SIG-M5 treated with dmso at 0.1 percent for 504 hours (cell line): ENCODE measurements at regions not wholly inside any gene's neighbourhood (a gene's known extent, or its start where the extent isn't known, plus 50 kb on each side); places are given as distances from the start of the nearest gene placed in this dataset.

ENCODE experiments used
- DNase-seq: peaks from one replicate; lab custom pipeline; 2025; ENCODE audit not compliant: unreplicated experiment; lab: John Stamatoyannopoulos, UW

- DNase-seq, result no peak
Measured at GRCh38 chr4:1479454-1479853, 73.2 kb upstream of the NKX1-1 start.

- no peak for DNase-seq
Measured at GRCh38 chr4:1478766-1479355, 72.6 kb upstream of the NKX1-1 start.

- no peak for DNase-seq
Measured at GRCh38 chr4:1477045-1477840, 71.0 kb upstream of the NKX1-1 start.

GRCh38 chr4:1476140-1476513, 69.9 kb upstream of the NKX1-1 start:
- DNase-seq, result no peak

- no peak for DNase-seq
Measured at GRCh38 chr4:1475277-1476139, 69.3 kb upstream of the NKX1-1 start.

- no peak for DNase-seq
Measured at GRCh38 chr4:1474126-1475090, 68.2 kb upstream of the NKX1-1 start.

- no peak for DNase-seq
Measured at GRCh38 chr4:1473718-1474117, 67.5 kb upstream of the NKX1-1 start.

- no peak for DNase-seq
Measured at GRCh38 chr4:1472911-1473518, 66.8 kb upstream of the NKX1-1 start.

GRCh38 chr4:1472148-1472797, 66.0 kb upstream of the NKX1-1 start:
- DNase-seq, result no peak

GRCh38 chr4:1471443-1472147, 65.4 kb upstream of the NKX1-1 start:
- DNase-seq, result no peak

GRCh38 chr4:1470816-1471442, 64.7 kb upstream of the NKX1-1 start:
- no peak for DNase-seq

- DNase-seq, result no peak
Measured at GRCh38 chr4:1470393-1470670, 64.1 kb upstream of the NKX1-1 start.

GRCh38 chr4:1469607-1470392, 63.6 kb upstream of the NKX1-1 start:
- DNase-seq, result peak; percentile 6

GRCh38 chr4:1469043-1469442, 62.8 kb upstream of the NKX1-1 start:
- DNase-seq, result no peak

- DNase-seq, result no peak
Measured at GRCh38 chr4:1467581-1468458, 61.6 kb upstream of the NKX1-1 start.

- no peak for DNase-seq
Measured at GRCh38 chr4:1466863-1467165, 60.6 kb upstream of the NKX1-1 start.
